Heart left ventricle (tissue), 16 donors: ENCODE measurements at regions not wholly inside any gene's neighbourhood (a gene's known extent, or its start where the extent isn't known, plus 50 kb on each side); places are given as distances from the start of the nearest gene placed in this dataset.
A peak's percentile ranks its signal among the peaks of the same experiment; 100 is the strongest.

Experiments
- ATAC-seq, 4 donors: fragments of 200-7000 bp; cut with Tn5 transposase; one replicate each; pipeline ENCODE4 v1.9.1; 2020 to 2022; ENCODE audit warnings: moderate library complexity in 4 of 4, mild to moderate bottlenecking in 3 of 4, moderate number of reproducible peaks in 1 of 4
- DNase-seq, 5 donors: peaks; one replicate each; pipeline ENCODE4 v3.0.0-alpha.2; 2020
- H3K27ac ChIP-seq, 12 donors: fragments of 200-600 bp; sonication (generic) in 4 of 12; one replicate each; pipeline versions ENCODE4 v1.5.0 to v1.8.0; 2016 to 2022; ENCODE audit warnings: mild to moderate bottlenecking in 2 of 12
- H3K27me3 ChIP-seq, 9 donors: fragments of 200-600 bp; sonication (generic) in 2 of 9; one replicate each; pipeline versions ENCODE4 v1.5.1 to v1.8.0; 2016 to 2022; ENCODE audit warnings: mild to moderate bottlenecking in 3 of 9
- H3K36me3 ChIP-seq, 9 donors: fragments of 200-600 bp; sonication (generic) in 2 of 9; one replicate each; pipeline versions ENCODE4 v1.5.0 to v1.8.0; 2018 to 2022; ENCODE audit warnings: mild to moderate bottlenecking in 2 of 9
- H3K4me1 ChIP-seq, 12 donors: fragments of 200-600 bp; sonication (generic) in 4 of 12; one replicate each; pipeline versions ENCODE4 v1.5.0 to v1.8.0; 2016 to 2022; ENCODE audit warnings: mild to moderate bottlenecking in 3 of 12
- H3K4me3 ChIP-seq, 12 donors: fragments of 200-600 bp; sonication (generic) in 4 of 12; one replicate each; pipeline versions ENCODE4 v1.5.0 to v1.8.0; 2017 to 2022; ENCODE audit warnings: mild to moderate bottlenecking in 9 of 12, moderate library complexity in 4 of 12
- H3K9me3 ChIP-seq, 12 donors: fragments of 200-600 bp; sonication (generic) in 4 of 12; one replicate each; pipeline versions ENCODE4 v1.5.0 to v1.8.0; 2016 to 2022; ENCODE audit warnings: mild to moderate bottlenecking in 1 of 12
- POLR2A ChIP-seq, 2 donors: fragments of 450-650 bp; IDR thresholded peaks; one replicate each; pipeline ENCODE4 v1.6.1; 2017; ENCODE audit warnings: antibody characterized with exemption in 2 of 2, mild to moderate bottlenecking in 2 of 2, moderate library complexity in 2 of 2
- WGBS, 4 donors: extraction: QIAGEN DNeasy Blood & Tissue Kit in 2 of 4; methylation state at CpG; one replicate each; pipeline versions ENCODE4 v1.1.5 to v1.1.7; 2013 to 2018; 5-methylcytosine and 5-hydroxymethylcytosine counted together
- intact Hi-C, 10 donors: fragments of 100-400 bp; cut with DNase I; formaldehyde crosslinking; loops; one replicate each; pipeline versions ENCODE4 v1.11.1 to v1.14.2; 2022
- TF ChIP-seq, protein P1 (sequence below), 12 donors: fragments of 200-600 bp; sonication (generic) in 4 of 12; IDR thresholded peaks; one replicate each; pipeline versions ENCODE4 v1.5.0 to v1.8.0; 2018 to 2022; ENCODE audit warnings: antibody characterized with exemption in 12 of 12, mild to moderate bottlenecking in 5 of 12
- donor health status: ischemic (EF 13 %, LVEDD 7.1; RV severe dilation, severe dysfunction).
- donor health status: healthy with polysubstance abuse.
- donor health status: DM: no; HTN: yes; CAD: no.
- donor health status: DM: no; HTN: no; CAD: no.
- donor health status: ischemic (EF 25% LVEDD 6.9; RV normal size, moderate dysfunction).
- donor health status: ischemic (EF 25% LVEDD 5.7; RV mildly dilated, moderate dysfunction).
- donor health status: healthy.
- donor health status: DM: yes; HTN: yes; CAD: no.
- donor health status: ischemic (EF 35%, LVEDD 5.7; RV mildly dilated, moderate dysfunction).
- donor health status: nonischemic (EF 11% LVEDD 7.7; RV severe dilation, severe dysfunction).
- donor health status: DM: yes; HTN: yes; CAD: no.
- donor health status: PGD.
- donor health status: ischemic (EF 29% LVEDD 5.4; RV normal size, mild dysfunction).
- donor health status: nonischemic (EF 23%, LVEDD 6.1; RV moderate dilation, normal function).

DNA sequence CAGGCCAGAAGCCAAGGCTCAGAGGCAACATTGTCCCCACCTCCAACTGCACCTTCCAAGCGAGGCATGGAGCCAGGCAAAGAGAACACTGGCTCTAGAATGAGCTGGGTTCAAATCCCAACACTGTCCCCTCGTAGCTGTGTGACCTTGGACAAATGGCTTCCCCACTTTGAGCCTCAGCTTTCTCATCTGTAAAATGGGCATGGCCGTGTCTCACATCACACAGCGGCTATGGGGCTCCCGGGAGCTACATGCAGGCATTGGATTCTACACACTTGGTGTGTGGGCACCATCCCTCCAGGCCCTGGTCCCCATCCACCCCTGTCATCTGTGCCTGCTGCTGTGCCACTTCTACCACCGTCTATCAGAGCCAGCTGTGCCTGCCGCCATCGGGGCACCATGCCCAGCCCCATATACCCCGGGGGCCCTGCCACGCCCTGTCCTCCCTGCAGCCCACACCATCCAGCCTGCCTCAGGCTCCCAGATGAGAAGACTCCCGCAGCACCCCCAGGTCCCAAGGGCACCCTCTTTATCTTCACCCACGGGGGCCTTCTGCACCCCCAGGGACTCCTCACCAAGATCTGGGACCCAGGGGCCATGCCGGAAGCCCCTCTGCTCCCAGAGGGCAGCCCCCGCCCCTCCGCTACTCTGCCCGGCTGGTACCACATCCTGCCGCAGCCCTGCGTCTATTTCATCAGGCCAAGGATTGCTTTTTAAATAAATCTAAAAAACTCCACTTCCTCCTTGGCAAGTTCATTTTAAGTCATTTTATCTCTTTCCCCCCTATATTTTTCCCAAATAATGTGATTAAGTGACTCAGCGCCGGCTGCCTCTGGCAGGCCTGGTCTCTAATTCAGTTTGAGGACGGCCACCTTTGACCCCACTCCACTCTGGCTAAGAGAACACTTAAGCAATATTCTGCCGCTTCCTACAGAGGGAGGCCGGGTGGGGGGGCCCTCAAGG lies 107.8 kb upstream of the TARDBP start:
- intact Hi-C loops = no loop called here
- peak in 1 of 5 donors; percentile 68 for DNase-seq
- peaks cover 0 to 43% (median 2%) of the 10 kb centered on the region in 9 donors for H3K27me3 ChIP-seq
- H3K4me1 ChIP-seq = peaks cover 0 to 7% (median 0%) of the 10 kb centered on the region in 12 donors
- ATAC-seq = no peak
- no peaks in the 10 kb centered on the region for H3K9me3 ChIP-seq
- TF ChIP-seq, protein P1, sequence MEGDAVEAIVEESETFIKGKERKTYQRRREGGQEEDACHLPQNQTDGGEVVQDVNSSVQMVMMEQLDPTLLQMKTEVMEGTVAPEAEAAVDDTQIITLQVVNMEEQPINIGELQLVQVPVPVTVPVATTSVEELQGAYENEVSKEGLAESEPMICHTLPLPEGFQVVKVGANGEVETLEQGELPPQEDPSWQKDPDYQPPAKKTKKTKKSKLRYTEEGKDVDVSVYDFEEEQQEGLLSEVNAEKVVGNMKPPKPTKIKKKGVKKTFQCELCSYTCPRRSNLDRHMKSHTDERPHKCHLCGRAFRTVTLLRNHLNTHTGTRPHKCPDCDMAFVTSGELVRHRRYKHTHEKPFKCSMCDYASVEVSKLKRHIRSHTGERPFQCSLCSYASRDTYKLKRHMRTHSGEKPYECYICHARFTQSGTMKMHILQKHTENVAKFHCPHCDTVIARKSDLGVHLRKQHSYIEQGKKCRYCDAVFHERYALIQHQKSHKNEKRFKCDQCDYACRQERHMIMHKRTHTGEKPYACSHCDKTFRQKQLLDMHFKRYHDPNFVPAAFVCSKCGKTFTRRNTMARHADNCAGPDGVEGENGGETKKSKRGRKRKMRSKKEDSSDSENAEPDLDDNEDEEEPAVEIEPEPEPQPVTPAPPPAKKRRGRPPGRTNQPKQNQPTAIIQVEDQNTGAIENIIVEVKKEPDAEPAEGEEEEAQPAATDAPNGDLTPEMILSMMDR (IDR thresholded peaks at IDR 0.05) = no peak
- no peak for TF ChIP-seq POLR2A (IDR thresholded peaks at IDR 0.05)
- H3K36me3 ChIP-seq = no peaks in the 10 kb centered on the region
- no peak overlapping the region for H3K4me3 ChIP-seq
- 69 to 78% (median 73%) methylated on average over 23 of the region's 23 CpGs for WGBS, 4 donors
- no peak overlapping the region for H3K27ac ChIP-seq

DNA sequence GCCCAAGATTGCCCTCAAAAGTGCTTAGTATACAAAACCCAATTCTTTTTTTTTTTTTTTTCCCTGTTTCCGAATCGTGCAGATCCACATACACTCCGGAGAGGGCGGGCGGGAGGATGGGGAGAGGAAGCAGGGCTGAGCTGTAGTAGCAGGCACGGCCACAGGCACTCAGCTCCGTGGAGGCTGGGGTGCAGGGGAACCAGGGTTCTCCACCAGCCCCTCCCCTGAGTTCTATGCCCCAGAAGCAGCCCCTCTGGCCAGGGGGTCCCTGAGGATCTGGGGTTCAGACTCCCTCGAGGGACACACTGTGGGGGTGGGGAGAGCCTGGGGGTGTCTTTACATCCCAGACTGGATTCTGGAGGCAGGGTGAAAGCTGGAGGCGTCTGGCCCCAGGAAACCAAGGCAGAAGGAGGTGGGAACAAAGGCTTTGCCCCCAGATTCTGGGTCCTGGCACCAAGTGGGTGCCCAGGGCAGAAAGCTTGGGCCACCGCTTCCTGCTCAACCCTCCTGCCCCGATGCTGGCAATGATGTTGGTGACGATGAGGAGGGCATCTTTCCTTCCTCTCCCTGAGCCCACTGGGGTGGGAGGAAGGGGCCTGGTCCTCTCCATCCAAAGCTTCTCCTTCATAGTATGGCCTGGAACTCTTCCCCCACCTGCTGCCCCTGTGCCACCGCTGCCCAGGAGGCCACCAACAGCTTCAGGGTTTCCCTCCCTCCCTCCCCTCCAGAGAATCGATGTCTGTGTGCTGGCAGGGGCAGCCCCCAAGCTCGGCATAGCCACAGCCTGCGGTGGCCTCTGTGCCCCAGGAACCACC lies 106.4 kb upstream of the TARDBP start:
- H3K27ac ChIP-seq = no peak overlapping the region
- no peaks in the 10 kb centered on the region for H3K36me3 ChIP-seq
- peaks cover 0 to 35% (median 2%) of the 10 kb centered on the region in 9 donors for H3K27me3 ChIP-seq
- TF ChIP-seq POLR2A (IDR thresholded peaks at IDR 0.05) = no peak
- TF ChIP-seq, protein P1 (IDR thresholded peaks at IDR 0.05) = no peak
- no peaks in the 10 kb centered on the region for H3K9me3 ChIP-seq
- WGBS, 4 donors = 59 to 72% (median 65%) methylated on average over 12 to 16 of the region's 16 CpGs
- ATAC-seq = no peak
- peaks cover 0 to 7% (median 0%) of the 10 kb centered on the region in 12 donors for H3K4me1 ChIP-seq
- DNase-seq = peak in 1 of 5 donors; percentile 31
- intact Hi-C loops = no loop called here
- H3K4me3 ChIP-seq = no peak overlapping the region

DNA sequence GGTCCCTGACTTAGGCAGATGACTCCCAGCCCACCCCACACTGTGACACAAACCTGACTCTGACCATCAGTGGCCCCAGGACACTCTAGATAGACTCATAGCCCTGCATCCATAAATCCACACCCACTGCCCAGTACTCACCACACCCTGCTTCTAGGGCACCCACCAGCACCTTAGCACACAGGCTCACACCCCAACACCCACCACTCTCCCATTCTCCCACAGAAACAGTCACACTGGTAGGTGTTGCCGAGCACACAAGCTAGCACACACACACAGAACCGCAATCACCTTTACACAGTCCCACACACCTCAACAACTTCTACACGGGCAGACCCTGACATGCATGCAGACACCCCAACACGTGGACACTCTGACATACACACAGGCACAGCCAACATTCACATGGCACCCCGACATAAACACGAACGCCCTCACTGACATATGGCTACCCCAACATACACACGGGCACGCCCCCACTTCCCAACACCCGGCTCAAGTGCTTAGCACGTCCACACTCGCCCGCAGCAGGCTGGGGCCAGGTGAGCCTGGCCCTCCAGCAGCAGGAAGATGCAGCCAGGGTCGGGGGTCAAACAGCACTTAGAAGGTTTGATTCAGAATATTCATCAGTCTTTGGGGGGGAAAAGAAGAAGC lies 105.5 kb upstream of the TARDBP start:
- TF ChIP-seq, protein P1 (IDR thresholded peaks at IDR 0.05) = no peak
- TF ChIP-seq POLR2A (IDR thresholded peaks at IDR 0.05) = no peak
- Histone ChIP-seq H3K27me3 (peaks cover 0 to 25% (median 2%) of the 10 kb centered on the region in 9 donors), H3K4me1 (peaks cover 0 to 7% (median 0%) of the 10 kb centered on the region in 12 donors), H3K4me3 (no peak overlapping the region), H3K36me3 (no peaks in the 10 kb centered on the region), H3K27ac (no peak overlapping the region), H3K9me3 (no peaks in the 10 kb centered on the region)
- DNase-seq = peak in 1 of 5 donors; percentile 37
- ATAC-seq = no peak
- intact Hi-C loops = no loop called here
- WGBS, 4 donors = 60 to 81% (median 66%) methylated on average over 14 of the region's 14 CpGs
